PC-3 (cell line): ENCODE measurements at regions not wholly inside any gene's neighbourhood (a gene's known extent, or its start where the extent isn't known, plus 50 kb on each side); places are given as distances from the start of the nearest gene placed in this dataset.

Experiments used
- ATAC-seq: fragments of 200-7000 bp; cut with Tn5 transposase; 2 replicates; pipeline ENCODE4 v1.9.1; 2020; ENCODE audit warnings: mild to moderate bottlenecking, moderate library complexity
- BruUV-seq: library from RNA; stranded (reverse); fragments of 400-500 nt; replicated peaks from 2 replicates; lab custom pipeline; 2021; lab: Mats Ljungman, UMichigan
- CTCF ChIA-PET: fragments of 300-600 bp; sonication (Branson Sonifier 250); formaldehyde crosslinking; loops from one replicate; lab custom pipeline; 2022; ENCODE audit warnings: antibody characterized with exemption; lab: Charles Lee
- POLR2A ChIA-PET: fragments of 300-600 bp; sonication (Branson Sonifier 250); formaldehyde crosslinking; loops from one replicate; lab custom pipeline; 2022; ENCODE audit warnings: antibody characterized with exemption; ENCODE audit not compliant: unreplicated experiment; lab: Charles Lee
- DNase-seq: peaks from one replicate; pipeline ENCODE4 v3.0.0-alpha.2; 2015
- H2AFZ ChIP-seq: fragments of 300-600 bp; sonication (generic); 2 replicates; pipeline ENCODE4 v1.6.0; 2016; ENCODE audit warnings: antibody characterized with exemption, low read length
- H3F3A ChIP-seq: fragments of 300-600 bp; sonication (generic); one replicate; pipeline ENCODE4 v1.6.0; 2017; ENCODE audit warnings: antibody characterized with exemption, low read length, control low read depth, mild to moderate bottlenecking; ENCODE audit not compliant: unreplicated experiment
- H3K27ac ChIP-seq: fragments of 300-600 bp; sonication (generic); 2 replicates; pipeline ENCODE4 v1.5.1; 2016; ENCODE audit warnings: mild to moderate bottlenecking, low read length
- H3K27me3 ChIP-seq: fragments of 300-600 bp; sonication (generic); 2 replicates; pipeline ENCODE4 v1.6.1; 2016; ENCODE audit warnings: low read length, mixed read lengths
- H3K36me3 ChIP-seq: fragments of 300-600 bp; sonication (generic); 2 replicates; pipeline ENCODE4 v1.6.1; 2016; ENCODE audit warnings: low read depth, mixed run types, low read length, mixed read lengths
- H3K4me1 ChIP-seq: fragments of 300-600 bp; sonication (generic); 2 replicates; pipeline ENCODE4 v1.5.1; 2016; ENCODE audit warnings: low read length; ENCODE audit not compliant: insufficient read depth
- H3K4me2 ChIP-seq: fragments of 300-600 bp; sonication (generic); 2 replicates; pipeline ENCODE4 v1.6.0; 2016; ENCODE audit warnings: low read length
- H3K4me3 ChIP-seq: fragments of 300-600 bp; sonication (generic); 2 replicates; pipeline ENCODE4 v1.5.1; 2016; ENCODE audit warnings: mild to moderate bottlenecking, low read length, mixed read lengths
- H3K79me2 ChIP-seq: fragments of 300-600 bp; sonication (generic); 2 replicates; pipeline ENCODE4 v1.6.1; 2017; ENCODE audit warnings: low read length, mixed read lengths
- H3K9ac ChIP-seq: fragments of 300-600 bp; sonication (generic); 2 replicates; pipeline ENCODE4 v1.6.0; 2016; ENCODE audit warnings: mild to moderate bottlenecking, low read length
- H3K9me2 ChIP-seq: fragments of 300-600 bp; sonication (generic); replicated peaks from 2 replicates; pipeline ENCODE4 v1.6.1; 2016; ENCODE audit warnings: mixed run types, low read length, mixed read lengths
- H3K9me3 ChIP-seq: fragments of 300-600 bp; sonication (generic); 2 replicates; pipeline ENCODE4 v1.6.1; 2016; ENCODE audit warnings: low read length, mixed read lengths
- H4K20me1 ChIP-seq: fragments of 300-600 bp; sonication (generic); 2 replicates; pipeline ENCODE4 v1.6.1; 2016; ENCODE audit warnings: low read length, mixed read lengths
- CTCF ChIP-seq: fragments of 300-600 bp; sonication (generic); conservative IDR thresholded peaks from 2 replicates; pipeline ENCODE4 v1.5.1; 2017; ENCODE audit warnings: antibody characterized with exemption, low read depth, mild to moderate bottlenecking, low read length
- EZH2 ChIP-seq: fragments of 300-600 bp; sonication (generic); IDR thresholded peaks from one replicate; pipeline ENCODE4 v1.6.1; 2017; ENCODE audit warnings: antibody characterized with exemption, mild to moderate bottlenecking, low read length; ENCODE audit not compliant: unreplicated experiment
- EZH2phosphoT487 ChIP-seq: fragments of 300-600 bp; sonication (generic); IDR thresholded peaks from 2 replicates; pipeline ENCODE4 v1.6.1; 2018; ENCODE audit warnings: mild to moderate bottlenecking, antibody characterized with exemption, low read length, borderline replicate concordance
- intact Hi-C: fragments of 100-400 bp; cut with micrococcal nuclease; formaldehyde crosslinking; loops from 2 replicates; pipeline ENCODE4 v1.9.0; 2023

- Histone ChIP-seq H3K27me3 (no peaks in the 10 kb centered on the region), H3K9me3 (no peaks in the 10 kb centered on the region), H2AFZ (no peak overlapping the region), H3K36me3 (no peaks in the 10 kb centered on the region), H3K79me2 (no peaks in the 10 kb centered on the region), H3F3A (no peaks in the 10 kb centered on the region), H3K9me2 (no peaks in the 10 kb centered on the region), H3K4me2 (no peak overlapping the region), H3K9ac (no peak overlapping the region), H4K20me1 (no peaks in the 10 kb centered on the region), H3K4me1 (no peaks in the 10 kb centered on the region), H3K27ac (no peak overlapping the region), H3K4me3 (no peak overlapping the region)
- ChIA-PET CTCF (no interaction called here), POLR2A (no interaction called here)
- no peak for ATAC-seq
- no peak for TF ChIP-seq EZH2phosphoT487
- no peak for TF ChIP-seq CTCF
- DNase-seq = no peak
- intact Hi-C loops = no loop called here
- no TSS peak for BruUV-seq
These were observed 785.8 kb downstream of the BRINP1 start for GRCh38 chr9:118583414-118583813.

- ATAC-seq = no peak
- no TSS peak for BruUV-seq
These were observed 782.3 kb downstream of the BRINP1 start for GRCh38 chr9:118586978-118587377.

GRCh38 chr9:118594428-118594827 is 774.8 kb downstream of the BRINP1 start:
- no peaks in the 10 kb centered on the region for H3K79me2 ChIP-seq
- no peaks in the 10 kb centered on the region for H3K36me3 ChIP-seq
- H3K4me2 ChIP-seq = no peak overlapping the region
- no peaks in the 10 kb centered on the region for H3K9me3 ChIP-seq
- ChIA-PET CTCF (no interaction called here), POLR2A (no interaction called here)
- no peak overlapping the region for H3K9ac ChIP-seq
- H3K9me2 ChIP-seq = no peaks in the 10 kb centered on the region
- no peaks in the 10 kb centered on the region for H3K4me1 ChIP-seq
- H4K20me1 ChIP-seq = no peaks in the 10 kb centered on the region
- no peaks in the 10 kb centered on the region for H3F3A ChIP-seq
- DNase-seq (no peak), ATAC-seq (no peak)
- H2AFZ ChIP-seq = no peak overlapping the region
- no peak overlapping the region for H3K27ac ChIP-seq
- BruUV-seq = no TSS peak
- H3K27me3 ChIP-seq = no peaks in the 10 kb centered on the region
- TF ChIP-seq CTCF = no peak
- no peak for TF ChIP-seq EZH2
- no peak for TF ChIP-seq EZH2phosphoT487
- intact Hi-C loops = no loop called here
- H3K4me3 ChIP-seq = no peak overlapping the region

More at GRCh38 chr9:118586978-118587377, 782.3 kb downstream of the BRINP1 start:
- no peaks in the 10 kb centered on the region for H3K4me1 ChIP-seq
- no peak overlapping the region for H3K4me3 ChIP-seq
- H3K27ac ChIP-seq = no peak overlapping the region
- intact Hi-C loops = no loop called here
- no peaks in the 10 kb centered on the region for H3K36me3 ChIP-seq
- no peaks in the 10 kb centered on the region for H3K27me3 ChIP-seq
- no peak overlapping the region for H2AFZ ChIP-seq
- H3K4me2 ChIP-seq = no peak overlapping the region
- no peaks in the 10 kb centered on the region for H3K9me2 ChIP-seq
- ChIA-PET POLR2A (no interaction called here), CTCF (no interaction called here)
- no peaks in the 10 kb centered on the region for H3K79me2 ChIP-seq
- no peaks in the 10 kb centered on the region for H3F3A ChIP-seq
- no peak for TF ChIP-seq EZH2
- no peak for TF ChIP-seq EZH2phosphoT487
- TF ChIP-seq CTCF = no peak
- H3K9me3 ChIP-seq = no peaks in the 10 kb centered on the region
- no peak for DNase-seq
- no peak overlapping the region for H3K9ac ChIP-seq
- no peaks in the 10 kb centered on the region for H4K20me1 ChIP-seq
